Fibroblast of skin of scalp (primary cell): ENCODE measurements at regions not wholly inside any gene's neighbourhood (a gene's known extent, or its start where the extent isn't known, plus 50 kb on each side); places are given as distances from the start of the nearest gene placed in this dataset.
A peak's percentile ranks its signal among the peaks of the same experiment; 100 is the strongest.

Experiments
- DNase-seq: peaks from one replicate; pipeline ENCODE4 v3.0.0-alpha.2; 2013

- DNase-seq, result no peak
These were observed 487.7 kb upstream of the BTBD3 start for GRCh38 chr20:11429889-11430519.

- DNase-seq, result no peak
These were observed 487.0 kb upstream of the BTBD3 start for GRCh38 chr20:11430652-11431051.

- peak; percentile 67 for DNase-seq
These were observed 486.1 kb upstream of the BTBD3 start for GRCh38 chr20:11431621-11432020.

- peak; percentile 86 for DNase-seq
These were observed 485.3 kb upstream of the BTBD3 start for GRCh38 chr20:11432407-11432806.

DNA sequence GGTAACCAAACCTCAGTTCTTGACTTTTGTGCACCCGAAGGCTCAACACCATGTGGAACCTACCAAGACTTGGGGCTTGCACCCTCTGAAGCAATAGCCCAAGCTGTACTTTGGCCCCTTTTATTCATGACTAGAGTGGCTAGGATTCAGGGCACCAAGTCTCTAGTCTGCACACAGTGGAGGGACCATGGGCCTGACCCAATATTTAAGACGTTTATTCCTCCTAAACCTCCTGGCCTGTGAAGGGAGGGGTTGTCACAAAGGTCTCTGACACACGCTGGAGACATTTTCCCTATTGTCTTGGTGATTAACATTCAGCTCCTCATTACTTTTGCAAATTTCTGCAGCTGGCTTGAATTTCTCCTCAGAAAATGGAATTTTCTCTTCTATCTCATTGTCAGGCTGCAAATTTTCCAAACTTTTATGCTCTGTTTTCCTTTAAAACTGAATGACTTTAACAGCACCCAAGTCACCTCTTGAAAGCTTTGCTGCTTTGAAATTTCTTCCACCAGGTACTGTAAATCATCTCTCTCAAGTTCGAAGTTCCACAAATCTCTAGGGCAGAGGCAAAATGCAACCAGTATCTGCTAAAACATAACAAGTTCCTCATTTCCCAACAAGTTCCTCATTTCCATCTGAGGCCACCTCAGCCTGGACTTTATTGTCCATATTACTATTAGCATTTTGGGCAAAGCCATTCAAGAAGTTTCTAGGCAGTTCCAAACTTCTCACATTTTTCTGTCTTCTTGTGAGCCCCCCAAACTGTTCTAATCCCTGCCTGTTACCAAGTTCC is 481.4 kb upstream of the BTBD3 start:
- no peak for DNase-seq

DNA sequence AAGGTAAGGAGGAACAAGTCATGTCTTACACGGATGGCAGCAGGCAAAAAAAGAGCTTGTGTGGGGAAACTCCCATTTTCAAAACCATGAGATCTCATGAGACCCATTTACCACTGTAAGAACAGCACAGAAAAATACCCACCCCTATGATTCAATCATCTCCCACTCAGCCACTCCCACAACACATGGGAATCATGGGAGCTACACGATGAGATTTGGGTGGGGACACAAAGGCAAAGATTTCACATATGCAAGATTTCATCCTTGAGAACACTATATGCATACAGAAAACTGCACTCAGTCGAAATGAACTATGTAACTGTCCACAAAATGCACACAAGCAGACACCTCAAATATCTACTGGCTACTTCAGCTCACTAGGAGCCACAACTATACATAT is 480.6 kb upstream of the BTBD3 start:
- DNase-seq, result no peak

- no peak for DNase-seq
These were observed 479.9 kb upstream of the BTBD3 start for GRCh38 chr20:11437611-11438380.

GRCh38 chr20:11438412-11438811 is 479.3 kb upstream of the BTBD3 start:
- DNase-seq, result no peak

DNA sequence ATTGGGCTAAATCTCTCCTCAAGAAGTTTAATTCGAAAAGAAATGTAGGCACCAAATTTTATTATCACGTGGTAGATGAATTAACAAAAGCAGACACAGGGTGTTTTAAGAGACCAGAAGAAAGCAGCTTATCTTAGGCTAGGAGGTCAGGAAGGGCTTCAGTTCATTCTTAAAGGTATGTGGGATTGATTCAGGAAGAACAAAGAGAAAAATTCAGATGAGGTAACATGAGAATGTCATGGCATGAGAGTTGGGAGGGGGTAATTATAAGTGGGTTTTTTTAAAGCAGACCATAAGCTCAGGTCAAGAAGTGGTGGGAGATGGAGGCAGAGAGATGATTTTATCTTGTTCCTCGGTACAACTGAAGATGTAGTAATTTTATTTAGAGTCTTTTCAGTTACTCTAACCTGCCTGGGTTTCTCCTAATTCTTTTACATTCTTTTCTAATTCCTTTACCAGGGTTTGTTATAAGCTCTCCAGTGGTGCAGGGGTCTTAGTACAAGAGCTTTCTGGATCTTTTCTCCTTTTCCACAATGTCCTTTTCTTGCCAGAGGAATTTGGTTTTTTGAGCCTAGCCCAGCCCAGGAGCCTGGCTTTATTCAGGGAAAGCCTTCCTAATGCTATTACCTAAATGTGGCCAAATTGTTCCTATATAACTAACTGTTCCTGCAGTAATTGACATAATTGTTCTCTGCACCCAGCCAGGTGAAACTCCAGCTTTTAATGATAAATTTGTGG is 474.1 kb upstream of the BTBD3 start:
- DNase-seq, result no peak

DNA sequence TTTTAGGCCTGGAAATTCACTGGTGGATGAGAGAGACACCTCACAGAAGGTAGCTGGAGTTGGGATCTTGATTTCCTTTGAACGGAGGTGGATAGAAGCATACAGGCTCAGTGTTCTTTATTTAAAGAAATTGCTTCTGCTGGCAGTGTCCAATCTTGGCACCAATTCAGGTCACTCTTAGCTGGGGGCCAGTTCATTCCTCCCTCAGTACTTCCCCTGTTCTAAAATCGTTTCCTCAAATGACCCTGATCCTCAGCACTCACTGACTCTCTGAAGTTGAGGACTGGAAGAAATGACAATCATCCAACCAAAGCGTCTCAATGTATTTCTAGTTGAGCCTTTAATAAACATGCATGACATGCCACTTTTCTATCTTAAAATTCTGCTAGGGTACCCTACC is 472.5 kb upstream of the BTBD3 start:
- no peak for DNase-seq

GRCh38 chr20:11445891-11446290 is 471.8 kb upstream of the BTBD3 start:
- DNase-seq, result peak; percentile 41

- DNase-seq, result no peak
These were observed 470.2 kb upstream of the BTBD3 start for GRCh38 chr20:11447371-11448100.

GRCh38 chr20:11448554-11448953 is 469.1 kb upstream of the BTBD3 start:
- no peak for DNase-seq

- peak; percentile 51 for DNase-seq
These were observed 465.9 kb upstream of the BTBD3 start for GRCh38 chr20:11451793-11452291.

- DNase-seq, result peak; percentile 56
These were observed 465.4 kb upstream of the BTBD3 start for GRCh38 chr20:11452326-11452725.

- DNase-seq, result peak; percentile 76
These were observed 464.3 kb upstream of the BTBD3 start for GRCh38 chr20:11453430-11453829.

GRCh38 chr20:11454966-11455799 is 462.5 kb upstream of the BTBD3 start:
- peak; percentile 80 for DNase-seq

- DNase-seq, result peak; percentile 43
These were observed 460.2 kb upstream of the BTBD3 start for GRCh38 chr20:11457488-11457887.

DNA sequence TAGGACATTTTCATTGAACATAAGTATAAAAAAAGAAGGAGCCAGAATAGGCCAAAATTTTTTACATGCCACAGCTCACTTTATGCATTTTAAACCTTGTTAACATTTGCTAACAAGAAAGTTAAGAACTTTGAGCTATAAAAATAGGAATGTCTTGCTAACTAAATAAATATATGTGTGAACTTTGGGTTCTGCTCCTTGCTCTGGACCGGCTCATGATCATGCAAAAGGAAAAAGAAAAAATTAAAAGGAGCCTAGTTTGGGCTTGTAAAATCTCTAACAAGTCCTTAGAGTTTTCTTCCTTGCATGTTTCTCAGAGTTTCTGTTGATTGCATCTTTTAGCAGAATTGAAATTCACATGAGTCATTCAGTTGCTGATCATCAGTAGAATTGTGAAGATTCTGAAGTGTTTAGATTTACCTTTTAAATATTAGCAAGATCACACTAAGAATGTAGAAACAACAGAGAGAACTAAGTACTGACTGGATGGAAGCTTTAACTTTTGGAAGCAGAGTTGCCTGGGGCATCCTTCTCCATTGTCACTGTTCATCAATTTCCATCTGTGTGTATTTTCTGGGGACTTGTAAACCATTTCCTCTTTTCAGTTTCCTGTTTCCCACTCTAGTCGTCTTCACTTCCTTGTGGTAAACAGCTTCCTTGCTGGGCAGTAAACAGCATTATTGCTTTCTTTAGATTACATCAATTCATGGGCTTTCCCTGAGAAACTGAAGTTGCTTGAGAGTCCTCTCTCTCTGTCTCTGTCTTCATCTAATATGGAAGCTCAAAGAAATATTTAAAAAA is 458.4 kb upstream of the BTBD3 start:
- peak; percentile 55 for DNase-seq

DNA sequence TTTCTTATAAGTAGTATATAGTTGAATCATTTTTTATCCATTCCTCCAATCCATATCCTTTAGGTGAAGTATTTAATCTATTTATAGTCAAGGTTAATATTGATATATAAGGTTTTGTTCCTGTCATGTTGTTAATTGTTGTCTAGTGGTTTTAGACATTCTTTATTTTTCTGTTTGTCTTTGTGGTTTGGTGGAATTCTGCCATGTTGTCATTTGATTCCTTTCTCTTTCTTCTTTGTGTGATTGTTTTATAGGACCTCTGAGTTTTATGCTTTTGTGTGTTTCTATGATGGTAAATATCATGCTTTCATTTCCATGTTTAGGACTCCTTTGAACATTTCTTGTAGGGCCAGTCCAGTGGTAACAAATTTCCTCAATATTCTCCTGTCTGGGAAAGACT is 450.3 kb upstream of the BTBD3 start:
- no peak for DNase-seq
